ENCODE measurements at regions not wholly inside any gene's neighbourhood (a gene's known extent, or its start where the extent isn't known, plus 50 kb on each side); places are given as distances from the start of the nearest gene placed in this dataset.

DNA sequence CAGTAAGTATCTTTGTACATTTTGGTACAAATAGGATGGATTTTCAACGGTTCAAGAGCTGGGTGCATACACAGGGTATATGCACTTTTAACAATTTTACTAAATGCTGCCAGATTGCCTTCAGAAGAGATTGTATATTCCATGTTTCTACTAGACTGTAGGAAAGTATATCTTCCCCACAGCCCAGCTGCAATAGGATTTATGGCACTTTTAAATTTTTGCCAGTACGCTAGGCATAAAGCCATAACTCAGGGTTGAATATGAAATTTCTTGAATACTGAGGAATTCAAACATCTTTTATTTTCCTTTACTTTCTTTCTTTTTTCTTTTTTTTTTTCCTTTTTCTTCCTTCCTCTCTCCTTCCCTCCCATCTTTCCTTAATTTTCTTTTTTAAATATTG is 78.7 kb upstream of the SULF2 start:
- H3K4me1 ChIP-seq (ENCODE audit: insufficient read depth), result no peaks in the 10 kb centered on the region
- H3K4me3 ChIP-seq (ENCODE audit: low read depth, low read length), result no peak overlapping the region
- no peaks in the 10 kb centered on the region for H3K36me3 ChIP-seq (ENCODE audit: insufficient read depth)
- DNase-seq (ENCODE audit: extremely low spot score), result no peak
- WGBS, result 62% methylated on average over 2 of the region's 2 CpGs
- no peak overlapping the region for H3K27ac ChIP-seq (ENCODE audit: low read depth)

DNA sequence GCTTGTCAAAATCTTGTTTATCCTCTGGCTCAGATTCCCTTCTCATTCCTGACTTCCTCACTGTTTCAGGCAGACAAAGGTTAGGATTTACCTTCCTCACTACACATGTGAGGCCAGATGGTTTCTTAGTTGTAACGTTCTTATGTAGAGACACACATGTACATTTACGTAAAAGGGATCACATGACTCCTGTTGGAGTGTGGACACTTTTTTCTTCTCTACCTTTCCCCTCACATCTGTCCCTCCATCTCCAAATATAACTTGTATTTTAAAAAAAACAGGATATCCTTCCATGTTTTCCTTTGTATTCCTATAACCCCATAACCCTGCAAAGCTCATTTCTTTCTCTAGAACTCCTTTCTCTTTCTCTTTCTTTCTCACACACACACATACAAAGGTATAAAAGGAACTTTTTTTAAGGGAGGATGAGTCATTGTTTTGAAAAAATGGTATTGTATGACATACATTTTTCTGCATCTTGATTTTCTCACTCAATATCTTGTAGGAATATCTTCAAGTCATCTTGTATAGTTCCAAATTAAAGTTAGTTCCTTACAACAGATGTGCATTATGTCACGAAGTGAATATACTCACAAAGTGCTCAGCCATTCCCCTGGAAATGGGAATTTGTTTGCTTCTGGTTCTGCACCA is 78.2 kb upstream of the SULF2 start:
- no peak overlapping the region for H3K4me3 ChIP-seq (ENCODE audit: low read depth, low read length)
- no peaks in the 10 kb centered on the region for H3K36me3 ChIP-seq (ENCODE audit: insufficient read depth)
- WGBS, result 71% methylated on average over 3 of the region's 3 CpGs
- no peak overlapping the region for H3K27ac ChIP-seq (ENCODE audit: low read depth)
- no peaks in the 10 kb centered on the region for H3K4me1 ChIP-seq (ENCODE audit: insufficient read depth)
- DNase-seq (ENCODE audit: extremely low spot score), result no peak

DNA sequence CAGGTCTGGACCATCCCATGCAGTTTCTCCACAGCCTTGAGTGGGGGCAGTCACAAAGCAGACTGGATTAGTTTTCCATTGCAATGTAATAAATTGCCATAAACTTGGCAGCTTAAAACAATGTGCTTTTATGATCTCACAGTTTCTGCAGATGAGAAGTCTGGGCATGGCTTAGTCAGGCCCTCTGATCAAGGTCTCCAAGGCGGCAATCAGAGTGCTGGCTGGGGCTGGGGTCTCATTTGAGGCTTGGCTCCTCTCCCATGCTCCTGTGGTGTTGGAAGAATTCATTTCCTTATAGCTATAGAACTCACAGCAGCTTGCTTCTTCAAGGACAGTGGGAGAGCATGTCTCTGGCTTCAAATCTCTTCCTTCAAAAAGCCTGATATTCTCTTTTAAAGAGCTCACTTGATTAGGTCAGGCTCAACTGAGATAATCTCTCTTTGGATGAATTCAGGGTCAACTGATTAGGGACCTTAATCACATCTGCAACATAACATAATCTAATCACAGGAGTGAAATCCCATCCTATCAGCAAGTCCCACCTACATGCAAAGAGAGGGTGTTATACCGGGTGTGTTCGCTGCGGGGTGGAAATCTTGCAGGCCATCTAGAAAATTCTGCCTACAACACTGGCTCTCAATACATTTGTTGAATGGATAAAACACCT is 77.4 kb upstream of the SULF2 start:
- no peak overlapping the region for H3K4me3 ChIP-seq (ENCODE audit: low read depth, low read length)
- DNase-seq (ENCODE audit: extremely low spot score), result no peak
- H3K36me3 ChIP-seq (ENCODE audit: insufficient read depth), result no peaks in the 10 kb centered on the region
- no peak overlapping the region for H3K27ac ChIP-seq (ENCODE audit: low read depth)
- WGBS, result 94% methylated on average over 4 of the region's 4 CpGs
- no peaks in the 10 kb centered on the region for H3K4me1 ChIP-seq (ENCODE audit: insufficient read depth)

DNA sequence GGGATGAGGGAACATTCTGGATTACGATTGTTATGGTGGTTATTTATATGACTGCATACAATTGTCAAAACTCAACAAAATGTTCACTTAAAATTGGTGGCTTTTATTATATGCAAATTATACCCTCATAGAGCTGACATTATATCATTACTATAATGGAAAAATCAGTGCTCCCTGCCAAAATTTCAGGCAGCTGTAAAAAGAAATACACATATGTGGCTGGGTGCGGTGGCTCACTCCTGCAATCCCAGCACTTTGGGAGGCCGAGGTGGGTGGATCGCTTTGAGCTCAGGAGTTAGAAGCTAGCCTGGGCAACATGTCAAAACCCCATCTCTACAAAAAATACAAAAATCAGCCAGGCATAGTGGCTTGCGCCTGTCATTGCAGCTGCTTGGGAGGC is 75.8 kb upstream of the SULF2 start:
- no peaks in the 10 kb centered on the region for H3K4me1 ChIP-seq (ENCODE audit: insufficient read depth)
- H3K27ac ChIP-seq (ENCODE audit: low read depth), result no peak overlapping the region
- no peaks in the 10 kb centered on the region for H3K36me3 ChIP-seq (ENCODE audit: insufficient read depth)
- 91% methylated on average over 5 of the region's 5 CpGs for WGBS
- H3K4me3 ChIP-seq (ENCODE audit: low read depth, low read length), result no peak overlapping the region
- DNase-seq (ENCODE audit: extremely low spot score), result no peak

DNA sequence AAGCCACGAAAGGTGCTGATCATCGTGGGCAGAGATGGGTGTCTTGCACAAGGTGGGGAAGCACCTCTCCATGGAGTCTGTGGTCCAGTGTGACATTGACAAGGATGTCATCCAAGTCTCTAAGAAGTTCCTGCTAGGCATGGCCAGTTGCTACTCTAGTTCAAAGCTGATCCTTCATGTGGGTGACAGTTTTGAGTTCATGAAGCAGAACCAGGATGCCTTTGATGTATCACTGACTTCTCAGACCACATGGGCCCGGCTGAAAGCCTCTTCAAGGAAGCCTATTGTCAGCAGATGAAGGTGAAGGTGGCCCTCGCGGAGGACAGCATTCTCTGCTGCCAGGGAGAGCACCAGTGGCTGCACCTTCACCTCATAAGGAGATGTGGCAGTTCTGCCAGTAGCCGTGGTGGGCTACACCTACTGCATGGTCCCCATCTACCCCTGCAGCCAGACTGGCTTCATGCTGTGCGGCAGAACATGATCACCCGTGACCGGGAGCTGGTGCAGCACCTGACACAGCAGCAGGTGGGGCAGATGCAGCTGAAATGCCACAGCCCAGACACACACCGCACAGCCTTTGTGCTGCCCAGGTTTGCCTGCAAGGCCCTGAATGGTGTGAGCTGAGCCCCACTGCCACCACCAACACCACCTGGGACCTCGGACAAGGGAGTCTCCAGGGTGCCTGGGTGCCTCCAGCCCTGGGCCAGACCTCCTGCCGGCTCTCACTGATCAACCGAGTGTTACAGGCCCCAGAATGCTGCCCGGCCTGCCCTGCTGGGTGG is 75.0 kb upstream of the SULF2 start:
- DNase-seq (ENCODE audit: extremely low spot score), result no peak
- H3K4me3 ChIP-seq (ENCODE audit: low read depth, low read length), result no peak overlapping the region
- no peak overlapping the region for H3K27ac ChIP-seq (ENCODE audit: low read depth)
- no peaks in the 10 kb centered on the region for H3K36me3 ChIP-seq (ENCODE audit: insufficient read depth)
- no peaks in the 10 kb centered on the region for H3K4me1 ChIP-seq (ENCODE audit: insufficient read depth)
- 91% methylated on average over 14 of the region's 14 CpGs for WGBS

DNA sequence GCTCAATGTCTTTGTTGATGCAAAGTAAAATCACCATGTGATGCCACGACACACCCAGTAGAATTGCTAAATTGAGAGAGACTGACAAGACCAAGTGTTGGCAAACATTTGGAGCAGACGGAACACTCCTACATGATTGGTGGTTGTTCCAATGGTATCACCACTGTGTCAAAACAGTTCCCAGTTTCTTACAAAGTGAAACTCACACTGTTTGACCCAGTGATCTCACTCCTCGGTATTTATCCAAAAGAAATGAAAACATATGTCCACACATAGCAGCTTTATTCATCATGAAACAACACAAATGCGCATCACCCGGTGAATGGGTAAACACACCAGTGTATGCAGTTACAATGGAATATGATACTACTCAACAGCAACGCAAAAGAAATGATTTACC is 74.0 kb upstream of the SULF2 start:
- 88% methylated on average over 6 of the region's 6 CpGs for WGBS
- DNase-seq (ENCODE audit: extremely low spot score), result no peak
- H3K4me1 ChIP-seq (ENCODE audit: insufficient read depth), result no peaks in the 10 kb centered on the region
- H3K36me3 ChIP-seq (ENCODE audit: insufficient read depth), result no peaks in the 10 kb centered on the region
- H3K27ac ChIP-seq (ENCODE audit: low read depth), result no peak overlapping the region
- H3K4me3 ChIP-seq (ENCODE audit: low read depth, low read length), result no peak overlapping the region

DNA sequence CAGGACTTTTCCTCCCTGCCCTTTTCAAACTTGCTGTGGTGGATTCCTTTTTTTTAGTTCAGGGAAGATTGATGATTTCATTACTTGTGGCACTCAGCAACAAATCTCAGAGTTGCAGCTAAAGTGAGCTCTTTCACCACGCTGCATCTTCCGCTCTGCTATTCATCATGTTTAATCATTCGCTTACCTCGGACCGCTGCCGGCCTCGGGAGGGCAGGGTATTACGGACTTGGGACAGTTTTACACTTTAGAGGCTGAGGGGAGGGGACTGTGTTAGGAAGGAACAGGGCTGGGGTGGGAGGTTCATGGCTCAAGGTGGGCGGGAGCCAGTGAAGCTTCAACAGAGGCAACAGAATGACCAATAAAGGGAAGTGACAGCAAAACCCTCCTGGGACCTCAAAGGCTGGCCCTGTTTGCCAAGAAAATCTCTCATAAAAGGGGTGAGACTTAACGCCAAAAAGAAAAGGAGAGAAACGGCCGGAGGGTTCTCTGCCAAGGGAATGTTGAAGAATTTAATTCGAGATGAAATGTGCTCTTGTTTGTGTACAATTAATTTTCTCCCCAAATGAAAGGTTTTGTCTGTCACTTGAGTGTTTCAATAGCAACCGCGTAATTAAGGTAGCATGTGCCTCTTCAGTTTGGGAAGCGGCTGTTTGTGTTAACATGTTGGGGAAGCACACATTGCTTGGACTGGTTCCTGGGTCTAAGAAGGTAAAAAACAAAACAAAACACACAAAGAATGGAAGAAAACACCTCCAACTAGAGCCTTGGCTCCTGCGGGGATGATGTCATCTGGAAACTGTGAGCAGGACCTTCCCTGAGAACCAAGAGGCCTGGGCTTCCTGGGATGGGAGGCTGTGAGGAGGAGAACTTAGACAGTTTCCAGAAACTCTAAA is 72.5 kb upstream of the SULF2 start:
- Histone ChIP-seq H3K4me1 (ENCODE audit: insufficient read depth) (no peaks in the 10 kb centered on the region), H3K4me3 (ENCODE audit: low read depth, low read length) (no peak overlapping the region), H3K36me3 (ENCODE audit: insufficient read depth) (no peaks in the 10 kb centered on the region), H3K27ac (ENCODE audit: low read depth) (no peak overlapping the region)
- peak; percentile 52 for DNase-seq (ENCODE audit: extremely low spot score)
- 20% methylated on average over 17 of the region's 17 CpGs for WGBS

DNA sequence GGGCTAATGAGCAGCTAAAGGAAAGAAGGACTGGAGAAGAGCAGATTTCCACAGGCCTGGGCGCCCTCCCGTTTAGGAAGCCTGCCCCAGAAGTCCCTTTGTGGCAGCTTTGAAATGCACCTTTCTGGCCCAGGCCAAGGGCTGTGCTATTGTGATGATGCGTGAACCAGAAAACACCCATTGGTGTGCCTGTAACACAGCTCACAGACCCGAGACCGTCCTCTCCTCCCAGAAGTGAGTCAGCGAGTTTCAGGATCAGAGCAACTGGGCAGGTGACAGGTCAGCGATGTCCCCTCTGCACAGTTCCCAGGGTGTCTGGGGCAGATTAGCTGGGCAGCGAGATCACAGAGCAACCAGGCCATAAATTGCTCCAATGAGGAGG is 71.9 kb upstream of the SULF2 start:
- H3K4me3 ChIP-seq (ENCODE audit: low read depth, low read length), result no peak overlapping the region

DNA sequence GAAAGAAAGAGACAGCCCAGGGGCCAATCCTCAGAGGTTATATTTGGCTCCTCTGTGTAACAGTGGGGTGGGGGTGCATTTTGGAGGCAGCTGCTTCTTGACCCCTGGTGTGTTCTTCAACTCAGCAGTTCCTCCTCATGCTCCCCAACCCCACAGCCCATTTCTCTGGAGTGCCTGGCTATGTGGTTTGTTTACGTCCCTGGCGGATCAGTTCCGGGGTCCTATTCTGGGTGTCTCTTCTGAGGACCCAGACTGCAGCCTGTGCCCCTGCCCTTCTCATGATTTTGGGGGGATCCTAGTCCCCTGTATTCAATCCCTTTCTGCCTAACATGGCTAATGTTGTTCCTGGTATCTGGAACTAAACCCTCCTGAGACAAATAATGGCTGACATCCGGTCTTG is 70.5 kb upstream of the SULF2 start:
- no peak for DNase-seq (ENCODE audit: extremely low spot score)
- no peak overlapping the region for H3K27ac ChIP-seq (ENCODE audit: low read depth)
- WGBS, result 97% methylated on average over 4 of the region's 4 CpGs

More for the DNA sequence above, 71.9 kb upstream of the SULF2 start:
- H3K4me1 ChIP-seq (ENCODE audit: insufficient read depth), result no peaks in the 10 kb centered on the region
- H3K36me3 ChIP-seq (ENCODE audit: insufficient read depth), result no peaks in the 10 kb centered on the region
- 51% methylated on average over 8 of the region's 8 CpGs for WGBS
- no peak overlapping the region for H3K27ac ChIP-seq (ENCODE audit: low read depth)
- no peak for DNase-seq (ENCODE audit: extremely low spot score)

DNA sequence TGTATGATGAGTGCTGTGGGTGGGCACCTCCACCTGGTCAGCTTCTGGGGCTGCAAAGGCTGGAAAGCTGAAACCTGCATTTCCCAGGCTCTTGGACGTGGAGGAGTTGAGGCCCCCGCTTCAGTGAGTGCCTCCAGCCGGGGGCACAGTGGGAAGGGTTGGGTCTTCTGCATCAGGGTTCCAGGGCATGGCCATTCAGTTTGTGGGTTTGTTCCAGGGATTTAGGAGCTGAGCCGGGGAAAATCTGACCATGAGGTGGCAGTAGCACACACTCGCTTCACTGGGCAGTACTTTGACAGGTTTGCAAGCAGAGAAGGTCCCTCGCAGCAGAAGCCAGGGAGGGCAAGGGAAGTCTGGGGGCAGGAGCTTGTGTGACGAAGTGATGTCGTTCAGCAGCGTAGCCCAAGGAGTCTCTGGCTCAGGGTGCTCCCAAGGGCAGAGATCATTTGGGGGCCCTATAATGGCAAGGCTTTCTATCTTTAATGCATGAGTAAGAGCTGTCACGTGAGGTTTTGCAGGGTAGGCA is 69.5 kb upstream of the SULF2 start:
- Histone ChIP-seq H3K4me1 (ENCODE audit: insufficient read depth) (no peaks in the 10 kb centered on the region), H3K4me3 (ENCODE audit: low read depth, low read length) (no peak overlapping the region), H3K27ac (ENCODE audit: low read depth) (no peak overlapping the region), H3K36me3 (ENCODE audit: insufficient read depth) (no peaks in the 10 kb centered on the region)
- WGBS, result 76% methylated on average over 10 of the region's 10 CpGs
- no peak for DNase-seq (ENCODE audit: extremely low spot score)

More for the DNA sequence above, 70.5 kb upstream of the SULF2 start:
- no peak overlapping the region for H3K4me3 ChIP-seq (ENCODE audit: low read depth, low read length)
- H3K36me3 ChIP-seq (ENCODE audit: insufficient read depth), result no peaks in the 10 kb centered on the region
- H3K4me1 ChIP-seq (ENCODE audit: insufficient read depth), result no peaks in the 10 kb centered on the region

DNA sequence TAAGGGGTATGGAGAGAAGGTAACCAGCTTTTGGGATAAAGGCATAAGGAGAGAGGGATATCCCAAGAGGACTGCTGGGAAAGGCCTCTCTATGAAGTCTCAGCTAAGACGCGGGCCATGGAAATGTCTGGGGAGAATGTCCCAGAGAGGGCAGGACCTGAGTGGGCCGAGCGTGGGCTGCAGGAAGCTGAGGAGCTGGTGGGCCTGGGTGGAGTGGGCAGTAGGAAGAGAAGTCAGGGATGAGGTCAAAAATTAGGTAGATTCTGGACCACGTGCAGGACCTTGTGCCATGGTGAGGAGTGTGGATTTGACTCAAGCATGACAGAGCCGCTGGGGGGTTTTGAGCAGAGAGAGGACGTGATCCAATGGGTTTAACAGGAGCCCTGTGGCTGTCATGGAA is 66.5 kb upstream of the SULF2 start:
- H3K27ac ChIP-seq (ENCODE audit: low read depth), result no peak overlapping the region
- H3K36me3 ChIP-seq (ENCODE audit: insufficient read depth), result no peaks in the 10 kb centered on the region
- 92% methylated on average over 7 of the region's 7 CpGs for whole genome bisulfite sequencing
- DNase-seq (ENCODE audit: extremely low spot score), result no peak
- H3K4me1 ChIP-seq (ENCODE audit: insufficient read depth), result no peaks in the 10 kb centered on the region
- no peak overlapping the region for H3K4me3 ChIP-seq (ENCODE audit: low read depth, low read length)

DNA sequence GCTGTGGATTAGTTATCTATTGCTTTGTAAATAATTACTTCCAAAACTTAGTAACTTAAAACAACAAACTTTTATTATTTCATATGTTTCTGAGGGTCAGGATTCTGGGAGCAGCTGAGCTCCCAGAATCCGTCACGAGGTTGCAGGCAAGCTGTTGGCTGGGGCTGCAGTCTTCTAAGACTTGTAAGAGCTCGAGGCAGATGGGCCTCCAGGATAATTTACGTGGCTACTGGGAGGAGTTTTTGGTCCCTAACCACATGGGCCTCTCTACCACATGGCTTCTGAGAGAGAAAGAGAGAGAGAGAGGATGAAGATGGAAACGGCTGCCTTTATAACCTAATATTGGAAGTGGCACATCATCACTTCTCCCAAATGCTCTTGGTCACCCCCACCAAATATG is 64.9 kb upstream of the SULF2 start:
- no peak overlapping the region for H3K27ac ChIP-seq (ENCODE audit: low read depth)
- 39% methylated on average over 5 of the region's 5 CpGs for WGBS
- H3K4me3 ChIP-seq (ENCODE audit: low read depth, low read length), result no peak overlapping the region
- H3K4me1 ChIP-seq (ENCODE audit: insufficient read depth), result no peaks in the 10 kb centered on the region
- no peaks in the 10 kb centered on the region for H3K36me3 ChIP-seq (ENCODE audit: insufficient read depth)
- DNase-seq (ENCODE audit: extremely low spot score), result no peak

DNA sequence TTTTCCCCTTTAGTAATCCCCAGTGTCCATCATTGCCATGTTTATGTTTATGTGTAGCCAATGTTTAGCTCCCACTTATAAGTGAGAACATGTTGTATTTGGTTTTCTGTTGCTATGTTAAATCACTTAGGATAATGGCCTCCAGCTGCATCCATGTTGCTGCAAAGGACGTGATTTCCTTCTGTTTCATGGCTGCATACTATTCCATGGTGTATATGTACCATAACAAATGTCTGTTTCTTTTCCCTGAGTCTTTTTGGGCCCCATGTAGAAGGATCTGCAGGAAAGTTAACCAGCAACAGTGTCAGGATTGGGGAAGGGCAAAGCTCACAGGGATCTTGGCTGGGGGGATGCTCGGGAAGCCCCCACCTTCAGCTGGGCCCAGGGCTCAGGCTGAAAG is 64.3 kb upstream of the SULF2 start:
- Histone ChIP-seq H3K4me1 (ENCODE audit: insufficient read depth) (no peaks in the 10 kb centered on the region), H3K27ac (ENCODE audit: low read depth) (no peak overlapping the region), H3K36me3 (ENCODE audit: insufficient read depth) (no peaks in the 10 kb centered on the region), H3K4me3 (ENCODE audit: low read depth, low read length) (no peak overlapping the region)
- no peak for DNase-seq (ENCODE audit: extremely low spot score)
- 63% methylated on average over 2 of the region's 2 CpGs for whole genome bisulfite sequencing
